SK-N-SH (cell line): ENCODE measurements at regions not wholly inside any gene's neighbourhood (a gene's known extent, or its start where the extent isn't known, plus 50 kb on each side); places are given as distances from the start of the nearest gene placed in this dataset.

ENCODE experiments used
- CHD2 ChIP-seq: fragments of 150-350 bp; IDR thresholded peaks from 2 replicates; pipeline ENCODE4 v1.6.1; 2018; ENCODE audit warnings: low read length; ENCODE audit not compliant: partially characterized antibody
- EP300 ChIP-seq, 2 experiments: IDR thresholded peaks; 2 replicates each; pipeline versions ENCODE4 v1.4.0 to v1.6.1; 2012; ENCODE audit warnings: borderline replicate concordance in 1 of 2, low read depth in 1 of 2, low read length in 1 of 2
- JUND ChIP-seq: IDR thresholded peaks from 2 replicates; pipeline ENCODE4 v1.4.0; 2012
- RAD21 ChIP-seq: IDR thresholded peaks from 2 replicates; pipeline ENCODE4 v1.6.1; 2012; ENCODE audit warnings: mild to moderate bottlenecking, low read length
- SIN3A ChIP-seq: IDR thresholded peaks from 2 replicates; pipeline ENCODE4 v1.6.1; 2012; ENCODE audit warnings: low read depth, mild to moderate bottlenecking, low read length, moderate library complexity, borderline replicate concordance
- TAF1 ChIP-seq: IDR thresholded peaks from 2 replicates; pipeline ENCODE4 v1.6.1; 2012; ENCODE audit warnings: low read depth, mild to moderate bottlenecking, low read length, moderate library complexity, borderline replicate concordance
- YY1 ChIP-seq: IDR thresholded peaks from 2 replicates; pipeline ENCODE4 v1.4.0; 2012; ENCODE audit warnings: low read depth, mild to moderate bottlenecking
- TF ChIP-seq, protein P1 (sequence below): fragments of 200-600 bp; sonication (generic); IDR thresholded peaks from 2 replicates; pipeline ENCODE4 v1.6.1; 2017; ENCODE audit warnings: antibody characterized with exemption, mild to moderate bottlenecking, moderate library complexity
- TF ChIP-seq, protein P2 (sequence below): IDR thresholded peaks from 2 replicates; pipeline ENCODE4 v1.4.0; 2012; ENCODE audit warnings: low read depth
- TF ChIP-seq, protein P3 (sequence below): IDR thresholded peaks from 2 replicates; pipeline ENCODE4 v1.6.1; 2012; ENCODE audit warnings: mild to moderate bottlenecking, low read depth, low read length, moderate library complexity

DNA sequence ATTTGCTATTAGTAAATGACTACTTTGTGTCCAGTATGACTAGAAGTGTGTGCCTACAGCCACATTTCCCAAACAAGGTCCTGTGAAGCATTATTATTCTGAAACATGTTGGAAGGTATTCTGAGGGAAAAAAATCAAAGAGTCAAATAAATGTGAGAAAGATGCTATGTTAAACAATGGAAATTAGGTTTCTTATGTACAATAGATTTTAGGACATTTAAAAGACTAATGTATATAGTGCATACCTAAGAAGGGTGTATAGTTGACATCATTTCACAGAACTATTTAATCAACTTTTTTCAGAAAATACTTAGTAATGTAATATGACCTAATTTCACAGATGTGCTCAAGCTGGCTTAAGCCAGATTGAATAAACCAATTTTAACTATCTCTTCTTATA lies 582.5 kb downstream of the USP25 start:
- TF ChIP-seq, protein P1, sequence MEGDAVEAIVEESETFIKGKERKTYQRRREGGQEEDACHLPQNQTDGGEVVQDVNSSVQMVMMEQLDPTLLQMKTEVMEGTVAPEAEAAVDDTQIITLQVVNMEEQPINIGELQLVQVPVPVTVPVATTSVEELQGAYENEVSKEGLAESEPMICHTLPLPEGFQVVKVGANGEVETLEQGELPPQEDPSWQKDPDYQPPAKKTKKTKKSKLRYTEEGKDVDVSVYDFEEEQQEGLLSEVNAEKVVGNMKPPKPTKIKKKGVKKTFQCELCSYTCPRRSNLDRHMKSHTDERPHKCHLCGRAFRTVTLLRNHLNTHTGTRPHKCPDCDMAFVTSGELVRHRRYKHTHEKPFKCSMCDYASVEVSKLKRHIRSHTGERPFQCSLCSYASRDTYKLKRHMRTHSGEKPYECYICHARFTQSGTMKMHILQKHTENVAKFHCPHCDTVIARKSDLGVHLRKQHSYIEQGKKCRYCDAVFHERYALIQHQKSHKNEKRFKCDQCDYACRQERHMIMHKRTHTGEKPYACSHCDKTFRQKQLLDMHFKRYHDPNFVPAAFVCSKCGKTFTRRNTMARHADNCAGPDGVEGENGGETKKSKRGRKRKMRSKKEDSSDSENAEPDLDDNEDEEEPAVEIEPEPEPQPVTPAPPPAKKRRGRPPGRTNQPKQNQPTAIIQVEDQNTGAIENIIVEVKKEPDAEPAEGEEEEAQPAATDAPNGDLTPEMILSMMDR = no peak
- no peak for TF ChIP-seq SIN3A
- no peak for TF ChIP-seq RAD21
- TF ChIP-seq, protein P2, sequence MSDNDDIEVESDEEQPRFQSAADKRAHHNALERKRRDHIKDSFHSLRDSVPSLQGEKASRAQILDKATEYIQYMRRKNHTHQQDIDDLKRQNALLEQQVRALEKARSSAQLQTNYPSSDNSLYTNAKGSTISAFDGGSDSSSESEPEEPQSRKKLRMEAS = no peak
- no peak for TF ChIP-seq EP300 (IDR thresholded peaks at IDR 0.05; ENCODE audit: borderline replicate concordance in 1 of 2, low read depth in 1 of 2, low read length in 1 of 2)
- no peak for TF ChIP-seq TAF1
- TF ChIP-seq CHD2 = no peak
- TF ChIP-seq JUND = no peak
- TF ChIP-seq YY1 = no peak
- TF ChIP-seq, protein P3, sequence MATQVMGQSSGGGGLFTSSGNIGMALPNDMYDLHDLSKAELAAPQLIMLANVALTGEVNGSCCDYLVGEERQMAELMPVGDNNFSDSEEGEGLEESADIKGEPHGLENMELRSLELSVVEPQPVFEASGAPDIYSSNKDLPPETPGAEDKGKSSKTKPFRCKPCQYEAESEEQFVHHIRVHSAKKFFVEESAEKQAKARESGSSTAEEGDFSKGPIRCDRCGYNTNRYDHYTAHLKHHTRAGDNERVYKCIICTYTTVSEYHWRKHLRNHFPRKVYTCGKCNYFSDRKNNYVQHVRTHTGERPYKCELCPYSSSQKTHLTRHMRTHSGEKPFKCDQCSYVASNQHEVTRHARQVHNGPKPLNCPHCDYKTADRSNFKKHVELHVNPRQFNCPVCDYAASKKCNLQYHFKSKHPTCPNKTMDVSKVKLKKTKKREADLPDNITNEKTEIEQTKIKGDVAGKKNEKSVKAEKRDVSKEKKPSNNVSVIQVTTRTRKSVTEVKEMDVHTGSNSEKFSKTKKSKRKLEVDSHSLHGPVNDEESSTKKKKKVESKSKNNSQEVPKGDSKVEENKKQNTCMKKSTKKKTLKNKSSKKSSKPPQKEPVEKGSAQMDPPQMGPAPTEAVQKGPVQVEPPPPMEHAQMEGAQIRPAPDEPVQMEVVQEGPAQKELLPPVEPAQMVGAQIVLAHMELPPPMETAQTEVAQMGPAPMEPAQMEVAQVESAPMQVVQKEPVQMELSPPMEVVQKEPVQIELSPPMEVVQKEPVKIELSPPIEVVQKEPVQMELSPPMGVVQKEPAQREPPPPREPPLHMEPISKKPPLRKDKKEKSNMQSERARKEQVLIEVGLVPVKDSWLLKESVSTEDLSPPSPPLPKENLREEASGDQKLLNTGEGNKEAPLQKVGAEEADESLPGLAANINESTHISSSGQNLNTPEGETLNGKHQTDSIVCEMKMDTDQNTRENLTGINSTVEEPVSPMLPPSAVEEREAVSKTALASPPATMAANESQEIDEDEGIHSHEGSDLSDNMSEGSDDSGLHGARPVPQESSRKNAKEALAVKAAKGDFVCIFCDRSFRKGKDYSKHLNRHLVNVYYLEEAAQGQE = no peak
